Endothelial cell of umbilical vein (primary cell): ENCODE measurements at regions not wholly inside any gene's neighbourhood (a gene's known extent, or its start where the extent isn't known, plus 50 kb on each side); places are given as distances from the start of the nearest gene placed in this dataset.

Source experiments
- BruUV-seq: library from RNA; stranded (reverse); fragments of 400-500 nt; replicated peaks from 2 replicates; lab custom pipeline; 2021; lab: Mats Ljungman, UMichigan
- CTCF ChIA-PET: fragments of 300-600, 350-600 bp; sonication (Branson Sonifier 250); formaldehyde crosslinking; loops from one replicate; lab custom pipeline; 2021; ENCODE audit warnings: antibody characterized with exemption, inconsistent platforms; lab: Charles Lee
- POLR2A ChIA-PET: fragments of 300-600, 350-600 bp; sonication (Branson Sonifier 250); formaldehyde crosslinking; loops from one replicate; lab custom pipeline; 2021; ENCODE audit warnings: antibody characterized with exemption, inconsistent platforms; lab: Charles Lee
- DNase-seq: peaks from one replicate; pipeline ENCODE4 v3.0.0-alpha.2; 2011; ENCODE audit warnings: low read depth, low spot score
- FAIRE-seq: peaks from 2 replicates; lab custom pipeline; 2011; peaks lifted over from hg19 to GRCh38; lab: Jason Lieb, UNC
- H2AFZ ChIP-seq: 2 replicates; pipeline ENCODE4 v1.6.0; 2012; ENCODE audit warnings: low read depth, low read length, control low read depth, inconsistent platforms
- H3K27ac ChIP-seq: 2 replicates; pipeline ENCODE4 v1.5.1; 2011; ENCODE audit warnings: low read depth, mild to moderate bottlenecking, control low read depth, low read length, moderate library complexity; ENCODE audit not compliant: insufficient read depth
- H3K27me3 ChIP-seq, 2 experiments: 2 replicates each; pipeline versions ENCODE4 v1.6.0 to v1.6.1; 2011; ENCODE audit warnings: low read length in 2 of 2, mixed read lengths in 1 of 2; ENCODE audit not compliant: control insufficient read depth in 2 of 2, insufficient read depth in 2 of 2
- H3K36me3 ChIP-seq, 2 experiments: 2 replicates in 1 of 2; 3 replicates in 1 of 2; pipeline ENCODE4 v1.5.1; 2011; ENCODE audit warnings: low read length in 2 of 2, mild to moderate bottlenecking in 1 of 2, moderate library complexity in 1 of 2; ENCODE audit not compliant: control insufficient read depth in 2 of 2, insufficient read depth in 2 of 2; ENCODE audit errors: extremely low read depth in 1 of 2
- H3K4me1 ChIP-seq: 3 replicates; pipeline ENCODE4 v1.5.1; 2011; ENCODE audit warnings: mild to moderate bottlenecking, low read length; ENCODE audit not compliant: control insufficient read depth, insufficient read depth; ENCODE audit errors: extremely low read depth
- H3K4me2 ChIP-seq: 2 replicates; pipeline ENCODE4 v1.6.1; 2011; ENCODE audit warnings: low read length, control low read depth, mixed read lengths; ENCODE audit not compliant: insufficient read depth
- H3K4me3 ChIP-seq, 3 experiments: fragments of 200-600 bp in 1 of 3; sonication (generic), shearing (Covaris generic) in 1 of 3; replicated peaks in 1 of 3; 2 replicates each; pipeline ENCODE4 v1.5.1; 2011 to 2016; ENCODE audit warnings: control low read depth in 3 of 3, low read length in 3 of 3, mild to moderate bottlenecking in 2 of 3, inconsistent platforms in 1 of 3, low read depth in 1 of 3, moderate library complexity in 1 of 3; ENCODE audit not compliant: insufficient read depth in 1 of 3
- H3K79me2 ChIP-seq: 2 replicates; pipeline ENCODE4 v1.6.0; 2012; ENCODE audit warnings: low read length, inconsistent platforms; ENCODE audit not compliant: control insufficient read depth, insufficient read depth
- H3K9ac ChIP-seq: replicated peaks from 2 replicates; pipeline ENCODE3; 2011; ENCODE audit warnings: low read length, control low read depth; ENCODE audit not compliant: insufficient read depth; ENCODE audit errors: extremely low read depth
- H3K9me1 ChIP-seq: replicated peaks from 3 replicates; pipeline ENCODE4 v1.6.0; 2011; ENCODE audit warnings: mild to moderate bottlenecking, low read length; ENCODE audit not compliant: control insufficient read depth, insufficient read depth; ENCODE audit errors: extremely low read depth
- H3K9me3 ChIP-seq: replicated peaks from 2 replicates; pipeline ENCODE4 v1.5.1; 2012; ENCODE audit warnings: low read length, inconsistent platforms; ENCODE audit not compliant: control insufficient read depth, insufficient read depth
- H4K20me1 ChIP-seq: replicated peaks from 2 replicates; pipeline ENCODE3; 2011; ENCODE audit warnings: mild to moderate bottlenecking, low read length; ENCODE audit not compliant: control insufficient read depth, insufficient read depth; ENCODE audit errors: extremely low read depth
- JUN ChIP-seq: IDR thresholded peaks from 2 replicates; pipeline ENCODE4 v1.6.1; 2011; ENCODE audit warnings: borderline replicate concordance, low read depth; ENCODE audit not compliant: insufficient read length, insufficient read depth
- MYC ChIP-seq: IDR thresholded peaks from one replicate; pipeline ENCODE4 v1.6.1; 2011; ENCODE audit warnings: mild to moderate bottlenecking, low read depth, low read length
- POLR2A ChIP-seq: IDR thresholded peaks from 2 replicates; pipeline ENCODE4 v1.6.1; 2012; ENCODE audit warnings: low read depth, mild to moderate bottlenecking, control low read depth, low read length
- dilution Hi-C: fragments of 300-500 bp; cut with MboI; formaldehyde crosslinking; loops from one replicate; pipeline ENCODE4 v1.15.0; 2019; ENCODE audit warnings: low sequenced_read_pairs; ENCODE audit not compliant: extremely low pct_ligation_motif_present
- intact Hi-C: fragments of 100-400 bp; cut with micrococcal nuclease; formaldehyde crosslinking; loops from one replicate; pipeline ENCODE4 v1.10.0; 2022

GRCh38 chr3:94513600-94513999 lies 450.7 kb downstream of the NSUN3 start:
- H2AFZ ChIP-seq, result no peak overlapping the region
- H3K27ac ChIP-seq, result no peak overlapping the region
- dilution Hi-C loops, result no loop called here
- no peak overlapping the region for H3K4me2 ChIP-seq
- DNase-seq, result no peak
- intact Hi-C loops, result no loop called here
- no peak for FAIRE-seq
- TF ChIP-seq JUN, result no peak
- no peaks in the 10 kb centered on the region for H3K9me3 ChIP-seq
- H3K9me1 ChIP-seq, result no peaks in the 10 kb centered on the region
- no peaks in the 10 kb centered on the region for H3K27me3 ChIP-seq
- no peaks in the 10 kb centered on the region for H3K36me3 ChIP-seq
- BruUV-seq, result no TSS peak
- no peak overlapping the region for H3K9ac ChIP-seq
- no peaks in the 10 kb centered on the region for H3K4me1 ChIP-seq
- POLR2A ChIA-PET, result no interaction called here
- CTCF ChIA-PET, result no interaction called here
- no peaks in the 10 kb centered on the region for H4K20me1 ChIP-seq
- no peak overlapping the region for H3K4me3 ChIP-seq
- no peaks in the 10 kb centered on the region for H3K79me2 ChIP-seq

- Histone ChIP-seq H3K4me1 (no peaks in the 10 kb centered on the region), H3K9me1 (no peaks in the 10 kb centered on the region), H3K79me2 (no peaks in the 10 kb centered on the region), H3K27me3 (no peaks in the 10 kb centered on the region), H3K4me2 (no peak overlapping the region), H3K27ac (no peak overlapping the region), H2AFZ (no peak overlapping the region), H3K36me3 (no peaks in the 10 kb centered on the region), H3K9me3 (no peaks in the 10 kb centered on the region), H3K9ac (no peak overlapping the region), H3K4me3 (no peak overlapping the region), H4K20me1 (no peaks in the 10 kb centered on the region)
- BruUV-seq, result no TSS peak
- DNase-seq (no peak), FAIRE-seq (no peak)
- ChIA-PET POLR2A (no interaction called here), CTCF (no interaction called here)
- TF ChIP-seq POLR2A (no peak), JUN (no peak), MYC (no peak)
- dilution Hi-C loops (no loop called here), intact Hi-C loops (no loop called here)
Observed at GRCh38 chr3:94515983-94516382, 453.1 kb downstream of the NSUN3 start.
